Caki2 (cell line): ENCODE measurements at regions not wholly inside any gene's neighbourhood (a gene's known extent, or its start where the extent isn't known, plus 50 kb on each side); places are given as distances from the start of the nearest gene placed in this dataset.

Source experiments
- DNase-seq: peaks from one replicate; pipeline ENCODE4 v3.0.0-alpha.2; 2015; ENCODE audit warnings: low read depth
- in situ Hi-C: cut with HindIII; loops from 2 replicates; pipeline ENCODE4 v1.10.0; 2016; ENCODE audit warnings: low sequenced_read_pairs, low pct_unique_long_range_greater_than_20kb, mixed read lengths

DNA sequence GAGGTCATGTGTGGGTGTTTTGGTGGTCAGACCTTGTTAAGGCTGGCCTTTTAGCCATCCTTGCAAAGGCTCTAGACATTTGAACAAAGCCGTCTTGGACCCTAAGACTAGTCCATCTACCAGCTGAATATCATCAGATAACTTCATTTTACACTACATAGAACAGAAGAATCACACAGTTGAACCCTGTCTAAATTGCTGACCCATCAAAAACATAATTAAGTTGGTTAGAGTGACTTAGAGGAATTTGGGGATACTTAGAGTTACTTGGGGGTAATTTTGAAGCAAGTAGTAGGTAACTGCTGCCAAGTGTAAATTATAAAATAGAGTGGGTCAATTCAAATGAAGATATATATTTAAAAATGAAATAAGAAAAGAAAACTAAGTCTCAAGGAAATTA, 102.9 kb upstream of the ADGRL4 start:
- in situ Hi-C loops = no loop called here
- no peak for DNase-seq

DNA sequence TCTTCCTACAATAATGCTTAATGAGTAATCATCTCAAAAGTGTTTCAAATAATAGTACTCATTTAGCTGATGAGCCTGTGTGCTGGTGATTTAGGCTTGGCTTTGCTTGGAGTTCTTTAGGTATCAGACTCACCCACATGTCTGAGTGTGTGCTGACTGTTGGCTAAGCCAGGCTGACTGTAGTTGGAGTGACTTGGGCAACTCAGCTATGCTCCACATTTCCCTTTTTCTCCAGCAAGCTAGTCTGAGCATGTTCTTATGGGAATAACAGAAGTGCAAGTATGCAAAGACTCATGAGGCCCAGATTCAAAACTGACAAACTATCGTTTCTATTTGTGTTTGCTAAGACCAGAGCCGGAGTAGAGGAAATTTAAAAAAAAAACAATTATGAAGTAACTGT, 99.0 kb upstream of the ADGRL4 start:
- in situ Hi-C loops = no loop called here

DNA sequence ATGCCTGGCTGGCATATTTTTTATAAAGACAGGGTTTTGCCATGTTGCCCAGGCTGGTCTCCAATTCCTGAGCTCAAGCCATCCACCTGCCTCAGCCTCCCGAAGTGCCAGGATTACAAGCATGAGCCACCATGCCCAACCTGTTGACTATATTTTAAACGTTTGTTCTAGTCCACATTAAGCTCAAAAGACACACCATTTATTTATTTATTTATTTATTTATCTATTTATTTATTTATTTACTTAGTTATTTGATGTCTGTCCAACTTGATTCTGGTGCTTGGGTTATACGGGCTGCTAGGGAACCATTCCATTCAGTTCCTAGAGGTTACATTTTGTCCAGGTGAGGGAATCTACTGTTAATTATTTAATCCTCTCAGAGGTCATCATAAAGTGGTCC, 98.1 kb upstream of the ADGRL4 start:
- in situ Hi-C loops = no loop called here
- no peak for DNase-seq

More for the DNA sequence above, 99.0 kb upstream of the ADGRL4 start:
- DNase-seq = no peak

DNA sequence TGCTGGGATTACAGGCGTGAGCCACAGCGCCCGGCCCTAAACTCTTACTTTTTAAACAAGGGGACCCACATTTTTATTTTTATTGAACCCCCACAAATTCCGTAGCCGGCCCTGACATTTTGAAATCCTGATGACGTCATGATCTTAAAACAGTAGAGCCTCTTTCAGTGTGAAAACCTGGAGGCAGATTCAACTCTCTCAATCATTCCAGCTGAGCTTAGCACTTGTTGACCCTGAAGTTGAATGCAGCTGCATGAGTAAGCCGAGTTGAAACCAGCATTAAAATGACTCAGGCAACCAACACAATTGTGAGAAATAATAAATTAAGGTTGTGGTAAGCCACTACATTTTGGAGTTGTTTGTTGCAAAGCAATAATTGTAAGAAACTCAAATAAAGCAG, 93.9 kb upstream of the ADGRL4 start:
- in situ Hi-C loops = no loop called here
- DNase-seq = no peak

DNA sequence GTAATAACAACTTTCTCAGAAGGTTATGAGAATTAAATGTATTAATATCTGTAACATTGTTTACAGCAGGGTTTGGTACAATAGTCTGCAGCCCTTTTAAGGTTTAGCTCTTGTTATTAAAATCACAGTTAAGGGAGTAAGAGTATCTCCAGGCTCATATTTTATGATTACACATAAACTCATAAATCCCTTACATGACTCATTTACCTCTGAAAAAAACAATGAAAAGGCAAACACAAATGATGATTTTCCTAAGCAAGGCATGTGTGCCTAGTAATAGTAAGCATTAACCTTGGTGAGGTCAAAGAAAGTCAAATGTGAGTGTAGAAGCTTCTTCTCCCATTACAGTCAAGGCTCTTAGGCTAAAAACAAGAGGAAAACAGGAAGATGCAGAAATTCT, 84.5 kb upstream of the ADGRL4 start:
- no peak for DNase-seq
- in situ Hi-C loops = no loop called here

DNA sequence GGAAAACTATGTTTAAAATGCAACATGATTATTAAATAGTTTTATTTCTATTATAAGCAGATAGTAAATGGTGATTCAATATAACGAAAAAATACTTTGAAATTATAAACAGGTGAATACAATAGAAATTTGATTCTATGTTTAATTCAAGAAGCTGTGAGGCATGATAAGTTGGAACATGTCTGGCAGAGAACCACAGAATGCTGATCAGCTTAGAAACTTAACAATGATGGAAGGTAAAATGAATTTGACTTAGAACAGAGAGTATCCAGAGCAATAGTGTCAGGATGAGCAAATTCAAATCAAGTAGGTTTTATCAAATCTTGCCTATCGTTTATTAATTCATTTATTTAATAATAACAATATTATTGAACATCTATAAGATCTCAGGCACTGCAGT, 83.4 kb upstream of the ADGRL4 start:
- no peak for DNase-seq
- in situ Hi-C loops = no loop called here

DNA sequence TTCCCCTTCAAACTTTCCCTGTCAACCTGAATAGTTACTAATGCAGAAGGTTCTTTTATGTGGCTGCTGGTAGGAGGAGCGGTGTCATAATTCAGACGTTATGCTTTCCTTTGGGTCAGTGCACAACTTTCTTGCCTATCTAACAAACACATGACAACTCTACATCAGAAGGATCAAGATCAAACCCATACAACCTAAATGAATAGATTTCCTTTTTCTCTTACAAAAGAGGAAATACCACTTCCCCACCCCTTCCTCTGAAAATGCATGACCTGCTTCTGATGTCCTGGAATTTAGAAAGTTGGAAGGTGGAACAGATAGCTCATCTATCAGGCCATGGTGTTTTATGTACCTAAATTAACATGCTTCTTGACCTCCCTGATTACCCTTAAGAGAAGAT, 75.7 kb upstream of the ADGRL4 start:
- in situ Hi-C loops = no loop called here

DNA sequence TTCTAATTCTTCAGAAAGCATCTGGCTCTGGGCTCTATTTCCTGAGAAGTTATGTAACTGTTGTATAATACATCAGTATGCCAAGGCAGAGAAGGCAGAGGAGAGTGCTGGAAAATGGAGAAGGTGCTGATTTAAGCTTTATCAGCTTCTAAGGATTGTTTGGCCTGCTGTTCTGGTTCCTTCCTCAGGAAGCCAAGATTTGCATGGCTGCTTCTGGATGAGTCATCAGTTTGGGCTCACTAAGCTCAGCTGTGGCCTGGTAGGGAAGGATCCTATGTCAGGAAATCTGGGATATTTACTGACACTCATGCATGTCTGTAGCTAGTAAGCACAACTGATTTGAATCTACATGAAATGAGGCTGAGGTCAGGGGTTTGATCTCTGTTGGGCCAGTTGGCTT, 73.2 kb upstream of the ADGRL4 start:
- DNase-seq = peak; percentile 86
- in situ Hi-C loops = no loop called here

More for the DNA sequence above, 75.7 kb upstream of the ADGRL4 start:
- no peak for DNase-seq

DNA sequence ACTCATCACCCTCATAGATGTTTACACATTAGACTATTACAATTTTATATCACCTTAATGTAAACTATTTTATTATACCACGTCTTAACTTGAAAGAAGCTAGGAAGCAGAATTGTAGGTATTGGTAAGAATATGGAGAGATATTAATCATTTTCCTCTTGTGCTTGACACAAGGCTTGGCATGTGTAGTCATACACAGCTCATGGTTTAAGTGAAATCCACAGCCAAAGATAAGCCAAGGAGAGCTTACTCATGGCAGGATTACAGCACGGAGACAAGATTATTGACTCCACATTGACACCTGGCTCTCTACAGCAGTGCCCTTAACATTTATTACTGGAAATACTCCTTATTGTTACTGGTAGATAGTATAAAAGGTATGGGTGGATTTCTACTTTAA, 68.4 kb upstream of the ADGRL4 start:
- in situ Hi-C loops = no loop called here
- no peak for DNase-seq

DNA sequence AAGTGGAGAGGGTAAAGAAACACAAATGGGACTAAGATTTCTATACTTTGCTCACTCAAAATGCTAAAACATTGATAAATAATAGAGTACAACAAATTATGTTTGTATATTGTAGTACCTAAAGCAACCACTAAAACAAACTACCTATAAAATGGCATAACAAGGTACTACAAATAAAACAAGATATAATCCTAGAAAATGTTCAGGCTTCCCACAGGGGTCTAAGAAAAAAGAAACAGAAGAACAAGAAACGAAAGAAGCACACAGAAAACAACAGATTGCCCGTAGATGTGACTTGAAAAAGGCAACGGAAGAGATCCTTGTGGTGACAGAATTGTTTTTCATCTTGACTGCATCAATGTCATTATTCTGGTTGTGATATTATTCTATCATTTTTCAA, 63.3 kb upstream of the ADGRL4 start:
- DNase-seq = no peak
- in situ Hi-C loops = no loop called here

DNA sequence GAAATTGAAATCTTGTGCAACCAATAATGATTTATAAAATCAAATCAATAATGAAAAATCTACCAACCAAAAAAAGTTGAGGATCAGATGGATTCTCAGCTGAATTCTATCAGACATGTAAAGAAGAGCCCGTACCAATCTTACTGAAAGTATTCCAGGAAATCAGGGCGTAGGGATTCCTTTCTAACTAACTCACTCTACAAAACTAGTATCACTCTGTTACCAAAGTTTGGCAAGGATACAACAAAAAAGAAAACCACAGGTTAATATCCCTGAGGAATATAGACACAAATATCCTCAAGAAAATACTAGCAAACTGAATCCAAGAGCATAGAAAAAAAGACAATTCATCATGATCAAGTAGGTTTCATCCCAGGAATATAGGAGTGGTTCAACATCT, 52.8 kb upstream of the ADGRL4 start:
- in situ Hi-C loops = no loop called here
- no peak for DNase-seq
